A549 (cell line): ENCODE measurements at regions not wholly inside any gene's neighbourhood (a gene's known extent, or its start where the extent isn't known, plus 50 kb on each side); places are given as distances from the start of the nearest gene placed in this dataset.
A peak's percentile ranks its signal among the peaks of the same experiment; 100 is the strongest.

ENCODE experiments used
- ATAC-seq, 2 experiments: fragments of 200-7000 bp in 1 of 2; fragments of >200 bp in 1 of 2; cut with Nextera tagmentation in 1 of 2; cut with Tn5 transposase in 1 of 2; 3 replicates each; pipeline versions ENCODE4 v1.8.0 to v1.9.1; 2018 to 2020; ENCODE audit warnings: mild to moderate bottlenecking in 1 of 2, moderate library complexity in 1 of 2
- CTCF ChIA-PET: fragments of 300-600 bp; sonication (Branson Sonifier 250); formaldehyde crosslinking; extraction: SDS; loops from one replicate; lab custom pipeline; 2021; ENCODE audit warnings: antibody characterized with exemption, inconsistent platforms; lab: Yijun Ruan, JAX
- POLR2A ChIA-PET: fragments of 350-600 bp; formaldehyde crosslinking; extraction: SDS; loops from one replicate; lab custom pipeline; 2021; ENCODE audit warnings: antibody characterized with exemption, inconsistent platforms; lab: Yijun Ruan, JAX
- DNase-seq, 2 experiments: peaks; one replicate each; pipeline versions ENCODE4 v3.0.0 to v3.0.0-alpha.2; 2011 to 2016; ENCODE audit warnings: low read depth in 1 of 2, low spot score in 1 of 2
- FAIRE-seq: peaks from 2 replicates; lab custom pipeline; 2011; peaks lifted over from hg19 to GRCh38; lab: Jason Lieb, UNC
- H3K27ac ChIP-seq, 2 experiments: fragments of >200 bp; sonication (Bioruptor Twin); formaldehyde crosslinking; 3 replicates each; pipeline ENCODE4 v1.5.1; 2016 to 2017
- H3K4me1 ChIP-seq: fragments of >200 bp; sonication (Bioruptor Twin); formaldehyde crosslinking; 3 replicates; pipeline ENCODE4 v1.6.1; 2016
- H3K4me2 ChIP-seq: fragments of >200 bp; sonication (Bioruptor Twin); formaldehyde crosslinking; 3 replicates; pipeline ENCODE4 v1.6.1; 2016
- H3K4me3 ChIP-seq: fragments of >200 bp; sonication (Bioruptor Twin); formaldehyde crosslinking; 3 replicates; pipeline ENCODE4 v1.5.1; 2016
- H3K9me3 ChIP-seq: fragments of >200 bp; sonication (Bioruptor Twin); formaldehyde crosslinking; 3 replicates; pipeline ENCODE4 v1.6.1; 2016
- ATOH8 ChIP-seq: fragments of 250-450 bp; sonication (Bioruptor Pico); IDR thresholded peaks from 2 replicates; pipeline ENCODE4 v1.5.0; 2020; ENCODE audit warnings: low read depth, mild to moderate bottlenecking, moderate library complexity
- BHLHE40 ChIP-seq: IDR thresholded peaks from 2 replicates; pipeline ENCODE4 v1.6.1; 2012; ENCODE audit warnings: low read depth, low read length, inconsistent platforms
- CBX8 ChIP-seq: fragments of 200-600 bp; sonication (generic); IDR thresholded peaks from 2 replicates; pipeline ENCODE4 v1.6.1; 2016
- CTCF ChIP-seq: fragments of >200 bp; sonication (Bioruptor Twin); formaldehyde crosslinking; IDR thresholded peaks from 3 replicates; pipeline ENCODE4 v1.5.1; 2016
- FOSB ChIP-seq: fragments of 250-450 bp; sonication (Bioruptor Pico); IDR thresholded peaks from 2 replicates; pipeline ENCODE4 v1.5.0; 2020; ENCODE audit warnings: mild to moderate bottlenecking, moderate library complexity
- FOSL2 ChIP-seq, 2 experiments: fragments of 450-650 bp in 1 of 2; fragments of >200 bp in 1 of 2; sonication (Bioruptor Twin) in 1 of 2; formaldehyde crosslinking; IDR thresholded peaks; 2 replicates each; pipeline versions ENCODE4 v1.5.0 to v1.6.1; 2016 to 2020; ENCODE audit warnings: mild to moderate bottlenecking in 1 of 2, moderate library complexity in 1 of 2
- FOXS1 ChIP-seq: fragments of 250-450 bp; sonication (Bioruptor Pico); IDR thresholded peaks from 2 replicates; pipeline ENCODE4 v1.5.0; 2020; ENCODE audit warnings: mild to moderate bottlenecking, moderate library complexity
- GATA3 ChIP-seq: IDR thresholded peaks from 2 replicates; pipeline ENCODE4 v1.6.1; 2012; ENCODE audit warnings: borderline replicate concordance
- HES2 ChIP-seq: fragments of >200 bp; sonication (Bioruptor Twin); formaldehyde crosslinking; IDR thresholded peaks from 2 replicates; pipeline ENCODE4 v1.6.1; 2016
- HOXA7 ChIP-seq: fragments of 250-450 bp; sonication (Bioruptor Pico); IDR thresholded peaks from 2 replicates; pipeline ENCODE4 v1.5.0; 2020; ENCODE audit warnings: mild to moderate bottlenecking, moderate library complexity
- HOXB13 ChIP-seq: fragments of 250-450 bp; sonication (Bioruptor Pico); IDR thresholded peaks from 2 replicates; pipeline ENCODE4 v1.5.0; 2020; ENCODE audit warnings: low read depth, mild to moderate bottlenecking, moderate library complexity
- KDM1A ChIP-seq: fragments of 200-600 bp; sonication (generic); IDR thresholded peaks from 2 replicates; pipeline ENCODE4 v1.6.1; 2016; ENCODE audit warnings: low read depth, mild to moderate bottlenecking
- KDM5A ChIP-seq: fragments of 200-600 bp; sonication (generic); IDR thresholded peaks from 2 replicates; pipeline ENCODE4 v1.6.1; 2016; ENCODE audit warnings: antibody characterized with exemption, mild to moderate bottlenecking
- MAFK ChIP-seq: fragments of 450-650 bp; IDR thresholded peaks from 2 replicates; pipeline ENCODE4 v1.6.1; 2014; ENCODE audit not compliant: partially characterized antibody
- MAZ ChIP-seq: fragments of 150-350 bp; IDR thresholded peaks from 2 replicates; pipeline ENCODE4 v1.6.1; 2014; ENCODE audit warnings: antibody characterized with exemption, low read depth, low read length, borderline replicate concordance
- NFE2L2 ChIP-seq: fragments of 150-350 bp; conservative IDR thresholded peaks from 2 replicates; pipeline ENCODE4 v1.6.1; 2014; ENCODE audit warnings: low read length
- NR3C1 ChIP-seq: fragments of >200 bp; sonication (Bioruptor Twin); formaldehyde crosslinking; IDR thresholded peaks from 3 replicates; pipeline ENCODE4 v1.6.1; 2017
- PBX3 ChIP-seq: IDR thresholded peaks from 2 replicates; pipeline ENCODE4 v1.6.1; 2012
- POLR2A ChIP-seq: IDR thresholded peaks from 2 replicates; pipeline ENCODE4 v1.6.1; 2012; ENCODE audit warnings: mild to moderate bottlenecking, low read length
- RAD21 ChIP-seq, 2 experiments: fragments of >200 bp in 1 of 2; sonication (Bioruptor Twin) in 1 of 2; formaldehyde crosslinking in 1 of 2; IDR thresholded peaks in 1 of 2; conservative IDR thresholded peaks in 1 of 2; 2 replicates in 1 of 2; 3 replicates in 1 of 2; pipeline ENCODE4 v1.6.1; 2012 to 2018; ENCODE audit warnings: inconsistent platforms in 1 of 2
- RARB ChIP-seq: fragments of 250-450 bp; sonication (Bioruptor Pico); IDR thresholded peaks from 2 replicates; pipeline ENCODE4 v1.8.0; 2021; ENCODE audit warnings: mild to moderate bottlenecking, moderate library complexity
- RCOR1 ChIP-seq: fragments of 150-350 bp; IDR thresholded peaks from 2 replicates; pipeline ENCODE4 v1.6.1; 2014; ENCODE audit warnings: antibody characterized with exemption, low read length, low read depth
- RFX5 ChIP-seq: fragments of 450-650 bp; IDR thresholded peaks from 2 replicates; pipeline ENCODE4 v1.7.1; 2014; ENCODE audit warnings: antibody characterized with exemption, mild to moderate bottlenecking, moderate library complexity
- SMC3 ChIP-seq: fragments of >200 bp; sonication (Bioruptor Twin); formaldehyde crosslinking; IDR thresholded peaks from 3 replicates; pipeline ENCODE4 v1.6.1; 2018; ENCODE audit warnings: inconsistent platforms
- TFCP2L1 ChIP-seq: fragments of 250-450 bp; sonication (Bioruptor Pico); IDR thresholded peaks from 2 replicates; pipeline ENCODE4 v1.5.0; 2021; ENCODE audit warnings: mild to moderate bottlenecking
- TP53 ChIP-seq: fragments of 250-450 bp; sonication (Bioruptor Pico); IDR thresholded peaks from 2 replicates; pipeline ENCODE4 v1.5.0; 2021; ENCODE audit warnings: mild to moderate bottlenecking, moderate library complexity
- ZC3H11A ChIP-seq: fragments of 450-650 bp; IDR thresholded peaks from 2 replicates; pipeline ENCODE4 v1.6.1; 2014; ENCODE audit warnings: antibody characterized with exemption, mild to moderate bottlenecking
- ZFP36 ChIP-seq: fragments of 450-650 bp; IDR thresholded peaks from 2 replicates; pipeline ENCODE4 v1.6.1; 2014; ENCODE audit warnings: borderline replicate concordance; ENCODE audit not compliant: partially characterized antibody
- ZNF302 ChIP-seq: fragments of 250-450 bp; sonication (Bioruptor Pico); IDR thresholded peaks from 2 replicates; pipeline ENCODE4 v1.9.0; 2021; ENCODE audit warnings: inconsistent platforms, mild to moderate bottlenecking, moderate library complexity
- WGBS: methylation state at CpG from one replicate; pipeline ENCODE4 v1.1.6; 2017; ENCODE audit errors: missing lambda C conversion rate; 5-methylcytosine and 5-hydroxymethylcytosine counted together

GRCh38 chr10:36178616-36179015 lies 536.5 kb upstream of the FZD8 start:
- DNase-seq (no peak), ATAC-seq (no peak), FAIRE-seq (no peak)
- ChIA-PET POLR2A (no interaction called here), CTCF (interaction anchor here (0.7 kb wide), 1 partner anchor 17 kb away, joined by 3 read pairs; no protein-coding TSS in a partner anchor)
- H3K27ac ChIP-seq: peak overlapping the region in 1 of 2 experiments; percentile 7; a peak in 2 of 6 replicates
- H3K9me3 ChIP-seq: peaks cover 12% of the 10 kb centered on the region; the same call in 2 of the 3 replicates
- no peak overlapping the region for H3K4me3 ChIP-seq
- peaks cover 23% of the 10 kb centered on the region for H3K4me1 ChIP-seq
- whole genome bisulfite sequencing: 45% methylated on average over 3 of the region's 3 CpGs
- H3K4me2 ChIP-seq: no peak overlapping the region
- TF ChIP-seq ZC3H11A: no peak
- no peak for TF ChIP-seq RAD21 (conservative IDR thresholded peaks at IDR 0.05 in 1 of 2, IDR thresholded peaks at IDR 0.05 in 1 of 2)
- TF ChIP-seq CBX8: no peak
- TF ChIP-seq HES2: no peak
- TF ChIP-seq KDM5A: no peak
- no peak for TF ChIP-seq ATOH8
- TF ChIP-seq RFX5: no peak
- no peak for TF ChIP-seq HOXB13
- TF ChIP-seq GATA3: no peak
- no peak for TF ChIP-seq TP53 (CRISPR knock-in tag)
- TF ChIP-seq KDM1A: no peak
- no peak for TF ChIP-seq BHLHE40
- no peak for TF ChIP-seq FOXS1 (CRISPR knock-in tag)
- TF ChIP-seq, all 56 proteins: peak for 0

GRCh38 chr10:36177071-36177470 lies 535.0 kb upstream of the FZD8 start:
- FAIRE-seq (no peak), DNase-seq (no peak), ATAC-seq (no peak)
- no peak overlapping the region for H3K4me2 ChIP-seq
- H3K9me3 ChIP-seq: peaks cover 12% of the 10 kb centered on the region; the same call in 2 of the 3 replicates
- CTCF ChIA-PET: no interaction called here
- TF ChIP-seq FOSB (CRISPR knock-in tag) (no peak), NFE2L2 (no peak), PBX3 (no peak), RFX5 (no peak), HOXA7 (no peak), SMC3 (no peak), MAZ (no peak), TFCP2L1 (CRISPR knock-in tag) (no peak), POLR2A (no peak), FOSL2 (IDR thresholded peaks at IDR 0.05) (no peak), FOSL2 (CRISPR knock-in tag; IDR thresholded peaks at IDR 0.05) (no peak), MAFK (no peak), FOXS1 (CRISPR knock-in tag) (no peak), HOXB13 (no peak), CTCF (no peak), NR3C1 (no peak), ZFP36 (no peak), RCOR1 (no peak), RARB (CRISPR knock-in tag) (no peak), RAD21 (conservative IDR thresholded peaks at IDR 0.05 in 1 of 2, IDR thresholded peaks at IDR 0.05 in 1 of 2) (no peak), ZNF302 (CRISPR knock-in tag) (no peak)
- WGBS: 62% methylated on average over 3 of the region's 3 CpGs
- peaks cover 18% of the 10 kb centered on the region for H3K4me1 ChIP-seq
- H3K4me3 ChIP-seq: no peak overlapping the region
- POLR2A ChIA-PET: no interaction called here
- no peak overlapping the region for H3K27ac ChIP-seq
